Thyroid gland (tissue), 4 donors: ENCODE measurements at regions not wholly inside any gene's neighbourhood (a gene's known extent, or its start where the extent isn't known, plus 50 kb on each side); places are given as distances from the start of the nearest gene placed in this dataset.

Source experiments
- DNase-seq, 2 donors: peaks; one replicate each; pipeline ENCODE4 v3.0.0-alpha.2; 2019
- H3K27ac ChIP-seq, 3 donors: fragments of 200-600 bp; sonication (generic); 1 replicate in 2 of 3; 2 replicates in 1 of 3; pipeline ENCODE4 v1.5.1; 2016 to 2019; ENCODE audit warnings: mild to moderate bottlenecking in 1 of 3, moderate library complexity in 1 of 3
- H3K27me3 ChIP-seq: fragments of 200-600 bp; sonication (generic); one replicate; pipeline ENCODE4 v1.5.1; 2019
- H3K36me3 ChIP-seq, 2 donors: fragments of 200-600 bp; sonication (generic); one replicate each; pipeline ENCODE4 v1.5.1; 2016 to 2019
- H3K4me1 ChIP-seq, 2 donors: fragments of 200-600 bp; sonication (generic); one replicate each; pipeline ENCODE4 v1.5.1; 2017 to 2019
- H3K4me3 ChIP-seq, 3 donors: fragments of 200-600 bp; sonication (generic); replicated peaks in 1 of 3; 1 replicate in 2 of 3; 2 replicates in 1 of 3; pipeline ENCODE4 v1.5.1; 2016; ENCODE audit warnings: mild to moderate bottlenecking in 1 of 3
- H3K9me3 ChIP-seq: fragments of 200-600 bp; sonication (generic); one replicate; pipeline ENCODE4 v1.5.1; 2017
- CTCF ChIP-seq, 6 experiments: fragments of 200-600 bp in 3 of 6; fragments of 450-650 bp in 3 of 6; sonication (generic) in 3 of 6; IDR thresholded peaks; one replicate each; pipeline ENCODE4 v1.5.1; 2016 to 2019; ENCODE audit warnings: antibody characterized with exemption in 6 of 6, mild to moderate bottlenecking in 2 of 6, inconsistent platforms in 1 of 6, moderate library complexity in 1 of 6
- POLR2A ChIP-seq, 2 donors: fragments of 450-650 bp; IDR thresholded peaks; one replicate each; pipeline ENCODE4 v1.6.1; 2017; ENCODE audit warnings: antibody characterized with exemption in 2 of 2, mild to moderate bottlenecking in 2 of 2, moderate library complexity in 1 of 2
- WGBS, 2 donors: methylation state at CpG; one replicate each; pipeline ENCODE4 v1.1.5; 2017; 5-methylcytosine and 5-hydroxymethylcytosine counted together
- intact Hi-C: fragments of 100-400 bp; cut with DNase I; formaldehyde crosslinking; loops from one replicate; pipeline ENCODE4 v1.15.1; 2023

- no peak for DNase-seq
- Histone ChIP-seq H3K36me3 (no peaks in the 10 kb centered on the region), H3K9me3 (no peaks in the 10 kb centered on the region), H3K27ac (no peak overlapping the region), H3K4me3 (no peak overlapping the region), H3K27me3 (no peaks in the 10 kb centered on the region), H3K4me1 (no peaks in the 10 kb centered on the region)
- 94 to 97% methylated on average over 2 of the region's 2 CpGs for WGBS, 2 donors
- TF ChIP-seq CTCF (IDR thresholded peaks at IDR 0.05) (no peak), POLR2A (IDR thresholded peaks at IDR 0.05) (no peak)
- intact Hi-C loops, result no loop called here
These were observed 318.6 kb upstream of the ADGRL4 start for GRCh38 chr1:79325126-79325525.

- no peak overlapping the region for H3K27ac ChIP-seq
- no peak overlapping the region for H3K4me3 ChIP-seq
- H3K4me1 ChIP-seq, result no peaks in the 10 kb centered on the region
- no peak for DNase-seq
- H3K9me3 ChIP-seq, result no peaks in the 10 kb centered on the region
- intact Hi-C loops, result no loop called here
- 61 to 64% methylated on average over 1 of the region's 1 CpG for WGBS, 2 donors
- H3K27me3 ChIP-seq, result no peaks in the 10 kb centered on the region
- TF ChIP-seq CTCF (IDR thresholded peaks at IDR 0.05), result no peak
- no peak for TF ChIP-seq POLR2A (IDR thresholded peaks at IDR 0.05)
- no peaks in the 10 kb centered on the region for H3K36me3 ChIP-seq
These were observed 316.9 kb upstream of the ADGRL4 start for GRCh38 chr1:79323239-79324025.

GRCh38 chr1:79322511-79323027 is 316.0 kb upstream of the ADGRL4 start:
- intact Hi-C loops, result no loop called here
- no peaks in the 10 kb centered on the region for H3K36me3 ChIP-seq

GRCh38 chr1:79312438-79312837 is 305.9 kb upstream of the ADGRL4 start:
- Histone ChIP-seq H3K36me3 (no peaks in the 10 kb centered on the region), H3K4me3 (no peak overlapping the region), H3K27me3 (no peaks in the 10 kb centered on the region), H3K4me1 (no peaks in the 10 kb centered on the region), H3K27ac (no peak overlapping the region), H3K9me3 (no peaks in the 10 kb centered on the region)
- intact Hi-C loops, result no loop called here
- no peak for DNase-seq
- TF ChIP-seq POLR2A (IDR thresholded peaks at IDR 0.05) (no peak), CTCF (IDR thresholded peaks at IDR 0.05) (no peak)

More at GRCh38 chr1:79322511-79323027, 316.0 kb upstream of the ADGRL4 start:
- no peaks in the 10 kb centered on the region for H3K9me3 ChIP-seq
- TF ChIP-seq POLR2A (IDR thresholded peaks at IDR 0.05) (no peak), CTCF (IDR thresholded peaks at IDR 0.05) (no peak)
- H3K4me1 ChIP-seq, result no peaks in the 10 kb centered on the region
- 94 to 97% methylated on average over 5 of the region's 5 CpGs for WGBS, 2 donors
- H3K27me3 ChIP-seq, result no peaks in the 10 kb centered on the region
- H3K4me3 ChIP-seq, result no peak overlapping the region
- H3K27ac ChIP-seq, result no peak overlapping the region
- no peak for DNase-seq

GRCh38 chr1:79310609-79311008 is 304.1 kb upstream of the ADGRL4 start:
- Histone ChIP-seq H3K27me3 (no peaks in the 10 kb centered on the region), H3K9me3 (no peaks in the 10 kb centered on the region), H3K4me1 (no peaks in the 10 kb centered on the region), H3K36me3 (no peaks in the 10 kb centered on the region), H3K27ac (no peak overlapping the region), H3K4me3 (no peak overlapping the region)
- TF ChIP-seq POLR2A (IDR thresholded peaks at IDR 0.05), result no peak
- TF ChIP-seq CTCF (IDR thresholded peaks at IDR 0.05), result no peak
- 56 to 85% methylated on average over 3 of the region's 3 CpGs for WGBS, 2 donors
- DNase-seq, result no peak
- intact Hi-C loops, result no loop called here
